ENCODE measurements at regions not wholly inside any gene's neighbourhood (a gene's known extent, or its start where the extent isn't known, plus 50 kb on each side); places are given as distances from the start of the nearest gene placed in this dataset.

- TF ChIP-seq POLR2A (IDR thresholded peaks at IDR 0.05): no peak
- TF ChIP-seq CTCF (IDR thresholded peaks at IDR 0.05): no peak
Measured at GRCh38 chr22:48185071-48186055, 1422.9 kb downstream of the TBC1D22A start.

All from esophagus squamous epithelium (tissue), 4 donors.